ENCODE measurements at regions not wholly inside any gene's neighbourhood (a gene's known extent, or its start where the extent isn't known, plus 50 kb on each side); places are given as distances from the start of the nearest gene placed in this dataset.

- TF ChIP-seq CTCF (conservative IDR thresholded peaks at IDR 0.05; ENCODE audit: low read depth in 2 of 2) (no peak), EZH2 (IDR thresholded peaks at IDR 0.05; ENCODE audit: low read depth, unreplicated experiment) (no peak), REST (IDR thresholded peaks at IDR 0.05; ENCODE audit: unreplicated experiment) (no peak), POLR2AphosphoS5 (IDR thresholded peaks at IDR 0.05; ENCODE audit: low read depth) (no peak), ETS1 (IDR thresholded peaks at IDR 0.05) (no peak)
These were observed 294.4 kb upstream of the PRDM1 start for GRCh38 chr6:105791583-105792318.
